Testis (tissue), 2 donors: ENCODE measurements at regions not wholly inside any gene's neighbourhood (a gene's known extent, or its start where the extent isn't known, plus 50 kb on each side); places are given as distances from the start of the nearest gene placed in this dataset.

ENCODE experiments used
- DNase-seq: peaks from one replicate; pipeline ENCODE4 v3.0.0-alpha.2; 2019
- H3K27ac ChIP-seq, 2 donors: fragments of 200-600 bp; sonication (generic); one replicate each; pipeline ENCODE4 v1.5.1; 2019
- H3K27me3 ChIP-seq: fragments of 200-600 bp; sonication (generic); one replicate; pipeline ENCODE4 v1.5.1; 2019
- H3K36me3 ChIP-seq: fragments of 200-600 bp; sonication (generic); one replicate; pipeline ENCODE4 v1.5.1; 2017; ENCODE audit warnings: low read depth; ENCODE audit errors: missing control alignments
- H3K4me1 ChIP-seq: fragments of 200-600 bp; sonication (generic); one replicate; pipeline ENCODE4 v1.5.1; 2019
- H3K4me3 ChIP-seq, 2 donors: fragments of 200-600 bp; sonication (generic); one replicate each; pipeline ENCODE4 v1.5.1; 2017 to 2019
- H3K9me3 ChIP-seq: fragments of 200-600 bp; sonication (generic); one replicate; pipeline ENCODE4 v1.5.1; 2017
- CTCF ChIP-seq, 3 experiments: fragments of 450-650 bp in 2 of 3; fragments of 200-600 bp in 1 of 3; sonication (generic) in 1 of 3; IDR thresholded peaks; one replicate each; pipeline ENCODE4 v1.5.1; 2016 to 2019; ENCODE audit warnings: antibody characterized with exemption in 3 of 3, mild to moderate bottlenecking in 2 of 3, moderate library complexity in 1 of 3
- POLR2A ChIP-seq: fragments of 450-650 bp; IDR thresholded peaks from one replicate; pipeline ENCODE4 v1.6.1; 2017; ENCODE audit warnings: antibody characterized with exemption, mild to moderate bottlenecking, moderate library complexity
- WGBS, 2 donors: methylation state at CpG; one replicate each; pipeline ENCODE4 v1.1.5; 2018; 5-methylcytosine and 5-hydroxymethylcytosine counted together
- intact Hi-C: fragments of 100-400 bp; cut with DNase I; formaldehyde crosslinking; loops from one replicate; pipeline ENCODE4 v1.15.1; 2023; ENCODE audit warnings: low total_unique reads

- no peak for TF ChIP-seq CTCF (IDR thresholded peaks at IDR 0.05)
- TF ChIP-seq POLR2A, result no peak
- no peak overlapping the region for H3K4me3 ChIP-seq
- H3K9me3 ChIP-seq, result no peaks in the 10 kb centered on the region
- intact Hi-C loops, result no loop called here
- H3K4me1 ChIP-seq, result no peaks in the 10 kb centered on the region
- 82 to 91% methylated on average over 1 of the region's 1 CpG for WGBS, 2 donors
- H3K36me3 ChIP-seq, result no peaks in the 10 kb centered on the region
- H3K27me3 ChIP-seq, result no peaks in the 10 kb centered on the region
- H3K27ac ChIP-seq, result no peak overlapping the region
- no peak for DNase-seq
Measured at GRCh38 chr1:221940631-221941030, 198.7 kb upstream of the DUSP10 start.

- intact Hi-C loops, result no loop called here
- no peak overlapping the region for H3K4me3 ChIP-seq
- H3K36me3 ChIP-seq, result no peaks in the 10 kb centered on the region
- DNase-seq, result no peak
- H3K4me1 ChIP-seq, result no peaks in the 10 kb centered on the region
- no peaks in the 10 kb centered on the region for H3K9me3 ChIP-seq
- no peak overlapping the region for H3K27ac ChIP-seq
- no peak for TF ChIP-seq CTCF (IDR thresholded peaks at IDR 0.05)
- TF ChIP-seq POLR2A, result no peak
- 85 to 89% methylated on average over 2 of the region's 2 CpGs for WGBS, 2 donors
- H3K27me3 ChIP-seq, result no peaks in the 10 kb centered on the region
Measured at GRCh38 chr1:221939607-221940006, 197.7 kb upstream of the DUSP10 start.

GRCh38 chr1:221937155-221937953 is 195.5 kb upstream of the DUSP10 start:
- WGBS, 2 donors, result 79 to 80% methylated on average over 9 of the region's 9 CpGs
- intact Hi-C loops, result no loop called here

GRCh38 chr1:221933814-221934213 is 191.9 kb upstream of the DUSP10 start:
- 97 to 98% methylated on average over 2 of the region's 2 CpGs for WGBS, 2 donors
- TF ChIP-seq POLR2A, result no peak
- TF ChIP-seq CTCF (IDR thresholded peaks at IDR 0.05), result no peak

More at GRCh38 chr1:221937155-221937953, 195.5 kb upstream of the DUSP10 start:
- Histone ChIP-seq H3K9me3 (no peaks in the 10 kb centered on the region), H3K4me1 (no peaks in the 10 kb centered on the region), H3K36me3 (no peaks in the 10 kb centered on the region), H3K27ac (no peak overlapping the region), H3K4me3 (no peak overlapping the region), H3K27me3 (no peaks in the 10 kb centered on the region)
- TF ChIP-seq CTCF (IDR thresholded peaks at IDR 0.05) (no peak), POLR2A (no peak)
- DNase-seq, result no peak

DNA sequence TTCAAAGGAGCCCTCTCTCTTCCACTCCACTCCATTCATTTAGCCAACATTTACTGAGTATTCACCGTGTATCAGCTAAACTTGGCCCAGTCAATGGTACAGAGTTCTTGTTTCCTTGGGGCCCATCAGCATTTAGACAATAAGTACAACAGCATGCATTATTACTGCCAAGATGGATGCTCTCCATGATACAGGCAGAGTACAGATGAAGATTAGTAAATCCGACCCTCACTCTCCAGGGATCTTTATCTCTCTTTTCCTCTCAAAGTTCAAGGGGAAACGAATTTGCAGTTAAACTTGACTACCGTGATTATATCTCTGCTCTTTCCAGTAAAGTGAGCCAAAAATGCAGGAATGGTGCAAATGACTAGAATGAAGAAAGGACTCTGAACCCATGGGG is 184.6 kb upstream of the DUSP10 start:
- Histone ChIP-seq H3K4me3 (no peak overlapping the region), H3K36me3 (no peaks in the 10 kb centered on the region), H3K9me3 (no peaks in the 10 kb centered on the region), H3K4me1 (no peaks in the 10 kb centered on the region), H3K27me3 (no peaks in the 10 kb centered on the region), H3K27ac (no peak overlapping the region)
- TF ChIP-seq CTCF (IDR thresholded peaks at IDR 0.05), result no peak
- TF ChIP-seq POLR2A, result no peak
- intact Hi-C loops, result no loop called here
- no peak for DNase-seq
- WGBS, 2 donors, result 51 to 68% methylated on average over 4 of the region's 4 CpGs

More at GRCh38 chr1:221933814-221934213, 191.9 kb upstream of the DUSP10 start:
- Histone ChIP-seq H3K9me3 (no peaks in the 10 kb centered on the region), H3K4me3 (no peak overlapping the region), H3K36me3 (no peaks in the 10 kb centered on the region), H3K4me1 (no peaks in the 10 kb centered on the region), H3K27ac (no peak overlapping the region), H3K27me3 (no peaks in the 10 kb centered on the region)
- intact Hi-C loops, result no loop called here
- no peak for DNase-seq
